MM.1S (cell line): ENCODE measurements at regions not wholly inside any gene's neighbourhood (a gene's known extent, or its start where the extent isn't known, plus 50 kb on each side); places are given as distances from the start of the nearest gene placed in this dataset.

ENCODE experiments used
- DNase-seq: peaks from one replicate; pipeline ENCODE4 v3.0.0-alpha.2; 2015
- H2AFZ ChIP-seq: fragments of 300-600 bp; sonication (generic); 2 replicates; pipeline ENCODE4 v1.6.0; 2016; ENCODE audit warnings: antibody characterized with exemption, low read length
- H3F3A ChIP-seq: fragments of 300-600 bp; sonication (generic); 2 replicates; pipeline ENCODE4 v1.6.1; 2016; ENCODE audit warnings: mild to moderate bottlenecking, antibody characterized with exemption, low read length, moderate library complexity, mixed read lengths; ENCODE audit not compliant: insufficient read depth
- H3K27ac ChIP-seq: fragments of 300-600 bp; sonication (generic); 2 replicates; pipeline ENCODE4 v1.5.1; 2016; ENCODE audit warnings: mild to moderate bottlenecking, low read length
- H3K27me3 ChIP-seq: fragments of 300-600 bp; sonication (generic); replicated peaks from 2 replicates; pipeline ENCODE4 v1.6.0; 2016; ENCODE audit warnings: low read length; ENCODE audit not compliant: insufficient read depth
- H3K36me3 ChIP-seq: fragments of 300-600 bp; sonication (generic); replicated peaks from 2 replicates; pipeline ENCODE4 v1.6.1; 2016; ENCODE audit warnings: mild to moderate bottlenecking, low read length, mixed read lengths; ENCODE audit not compliant: insufficient read depth
- H3K4me1 ChIP-seq: fragments of 300-600 bp; sonication (generic); 2 replicates; pipeline ENCODE4 v1.6.1; 2016; ENCODE audit warnings: low read length, mixed read lengths
- H3K4me2 ChIP-seq: fragments of 300-600 bp; sonication (generic); 2 replicates; pipeline ENCODE4 v1.6.0; 2016; ENCODE audit warnings: low read depth, low read length
- H3K4me3 ChIP-seq: fragments of 300-600 bp; sonication (generic); 2 replicates; pipeline ENCODE4 v1.5.1; 2016; ENCODE audit warnings: low read length, mixed read lengths
- H3K79me2 ChIP-seq: fragments of 300-600 bp; sonication (generic); 2 replicates; pipeline ENCODE4 v1.6.1; 2016; ENCODE audit warnings: mixed run types, low read length, mixed read lengths
- H3K9ac ChIP-seq: fragments of 300-600 bp; sonication (generic); 2 replicates; pipeline ENCODE4 v1.6.1; 2016; ENCODE audit warnings: low read length, mixed read lengths
- H3K9me2 ChIP-seq: fragments of 300-600 bp; sonication (generic); replicated peaks from 2 replicates; pipeline ENCODE4 v1.6.1; 2016; ENCODE audit warnings: mild to moderate bottlenecking, low read length, mixed read lengths; ENCODE audit not compliant: insufficient read depth
- H3K9me3 ChIP-seq: fragments of 300-600 bp; sonication (generic); replicated peaks from 2 replicates; pipeline ENCODE4 v1.6.1; 2016; ENCODE audit warnings: mild to moderate bottlenecking, low read length, mixed read lengths; ENCODE audit not compliant: insufficient read depth
- H4K20me1 ChIP-seq: fragments of 300-600 bp; sonication (generic); 2 replicates; pipeline ENCODE4 v1.6.1; 2016; ENCODE audit warnings: mild to moderate bottlenecking, low read length, moderate library complexity, mixed read lengths; ENCODE audit not compliant: insufficient read depth
- EZH2 ChIP-seq: fragments of 300-600 bp; sonication (generic); optimal IDR thresholded peaks from 2 replicates; pipeline ENCODE3; 2017; ENCODE audit warnings: low read depth, mild to moderate bottlenecking, antibody characterized with exemption, low read length, mixed read lengths
- EZH2phosphoT487 ChIP-seq: fragments of 300-600 bp; sonication (generic); IDR thresholded peaks from 2 replicates; pipeline ENCODE4 v1.6.1; 2018; ENCODE audit warnings: antibody characterized with exemption, low read length
- TF ChIP-seq, protein P1 (sequence below): fragments of 300-600 bp; sonication (generic); IDR thresholded peaks from 2 replicates; pipeline ENCODE4 v1.5.1; 2016; ENCODE audit warnings: antibody characterized with exemption, low read length, mixed read lengths

DNA sequence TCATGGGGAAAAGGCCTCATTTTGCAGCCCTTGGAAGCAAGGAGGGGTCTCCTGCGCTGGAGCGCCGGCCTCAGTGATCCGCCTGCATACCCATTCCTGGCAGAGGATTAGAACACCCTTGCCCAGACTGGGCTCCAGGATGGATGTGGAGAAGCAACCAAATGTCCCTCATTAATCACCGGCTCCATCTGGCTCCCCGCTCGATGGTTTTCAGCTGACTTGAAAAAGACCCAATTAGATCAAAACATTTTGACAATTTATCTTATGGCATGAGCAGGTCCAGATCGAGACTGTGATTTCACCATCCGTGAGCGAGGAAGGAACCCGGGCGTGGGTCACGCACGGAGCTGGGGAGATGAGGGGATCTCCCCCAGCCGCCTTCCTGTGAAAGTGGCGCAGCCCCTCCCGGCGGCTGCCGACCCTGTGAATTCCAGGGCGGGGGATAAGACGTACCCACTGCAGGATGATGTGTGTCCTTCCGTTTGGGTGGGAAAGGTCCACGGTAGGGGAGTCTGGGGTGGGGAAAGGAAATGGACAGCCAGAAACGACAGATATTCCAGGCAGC, 141.6 kb downstream of the EMX2 start:
- TF ChIP-seq, protein P1, sequence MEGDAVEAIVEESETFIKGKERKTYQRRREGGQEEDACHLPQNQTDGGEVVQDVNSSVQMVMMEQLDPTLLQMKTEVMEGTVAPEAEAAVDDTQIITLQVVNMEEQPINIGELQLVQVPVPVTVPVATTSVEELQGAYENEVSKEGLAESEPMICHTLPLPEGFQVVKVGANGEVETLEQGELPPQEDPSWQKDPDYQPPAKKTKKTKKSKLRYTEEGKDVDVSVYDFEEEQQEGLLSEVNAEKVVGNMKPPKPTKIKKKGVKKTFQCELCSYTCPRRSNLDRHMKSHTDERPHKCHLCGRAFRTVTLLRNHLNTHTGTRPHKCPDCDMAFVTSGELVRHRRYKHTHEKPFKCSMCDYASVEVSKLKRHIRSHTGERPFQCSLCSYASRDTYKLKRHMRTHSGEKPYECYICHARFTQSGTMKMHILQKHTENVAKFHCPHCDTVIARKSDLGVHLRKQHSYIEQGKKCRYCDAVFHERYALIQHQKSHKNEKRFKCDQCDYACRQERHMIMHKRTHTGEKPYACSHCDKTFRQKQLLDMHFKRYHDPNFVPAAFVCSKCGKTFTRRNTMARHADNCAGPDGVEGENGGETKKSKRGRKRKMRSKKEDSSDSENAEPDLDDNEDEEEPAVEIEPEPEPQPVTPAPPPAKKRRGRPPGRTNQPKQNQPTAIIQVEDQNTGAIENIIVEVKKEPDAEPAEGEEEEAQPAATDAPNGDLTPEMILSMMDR, result no peak
- TF ChIP-seq EZH2phosphoT487, result no peak
- no peak for TF ChIP-seq EZH2
- Histone ChIP-seq H3K9me3 (no peaks in the 10 kb centered on the region), H3K9ac (no peak overlapping the region), H3K27ac (no peak overlapping the region), H3F3A (no peaks in the 10 kb centered on the region), H3K36me3 (no peaks in the 10 kb centered on the region), H3K4me2 (no peak overlapping the region), H3K79me2 (no peaks in the 10 kb centered on the region), H3K4me1 (no peaks in the 10 kb centered on the region), H3K4me3 (no peak overlapping the region), H3K9me2 (no peaks in the 10 kb centered on the region), H2AFZ (no peak overlapping the region), H4K20me1 (no peaks in the 10 kb centered on the region), H3K27me3 (no peaks in the 10 kb centered on the region)
- no peak for DNase-seq

DNA sequence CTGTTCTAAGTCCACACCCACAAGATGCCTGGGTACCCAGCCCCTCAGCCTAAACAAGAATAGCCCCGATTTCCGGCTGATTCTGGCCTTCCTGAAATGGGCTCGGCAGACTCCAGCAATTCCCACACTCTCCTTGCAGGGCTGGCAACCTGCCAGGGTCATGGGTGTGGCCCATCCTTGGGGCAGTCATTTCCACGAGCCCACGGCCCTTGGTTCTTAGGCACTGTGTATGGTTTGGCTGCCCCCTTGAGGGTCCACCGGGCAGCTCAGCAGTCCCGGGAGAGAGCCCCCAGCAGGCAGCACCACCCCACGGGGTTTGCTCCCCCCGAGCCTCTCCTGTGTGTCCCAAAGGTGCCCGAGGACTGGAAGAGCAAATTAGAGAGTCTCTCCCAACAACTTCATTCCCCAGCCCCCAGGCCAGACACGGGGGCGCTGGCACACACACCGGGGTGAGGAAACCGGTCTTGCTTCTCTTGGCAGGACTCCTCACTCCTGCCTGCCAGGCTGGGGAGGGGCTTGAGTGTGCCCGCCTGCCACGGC, 142.2 kb downstream of the EMX2 start:
- Histone ChIP-seq H3K27ac (no peak overlapping the region), H3K9me2 (no peaks in the 10 kb centered on the region), H3K4me3 (no peak overlapping the region), H4K20me1 (no peaks in the 10 kb centered on the region), H3F3A (no peaks in the 10 kb centered on the region), H3K27me3 (no peaks in the 10 kb centered on the region), H2AFZ (no peak overlapping the region), H3K9ac (no peak overlapping the region), H3K9me3 (no peaks in the 10 kb centered on the region), H3K4me1 (no peaks in the 10 kb centered on the region), H3K4me2 (no peak overlapping the region), H3K36me3 (no peaks in the 10 kb centered on the region), H3K79me2 (no peaks in the 10 kb centered on the region)
- no peak for TF ChIP-seq EZH2phosphoT487
- TF ChIP-seq, protein P1, result no peak
- no peak for TF ChIP-seq EZH2
- no peak for DNase-seq

DNA sequence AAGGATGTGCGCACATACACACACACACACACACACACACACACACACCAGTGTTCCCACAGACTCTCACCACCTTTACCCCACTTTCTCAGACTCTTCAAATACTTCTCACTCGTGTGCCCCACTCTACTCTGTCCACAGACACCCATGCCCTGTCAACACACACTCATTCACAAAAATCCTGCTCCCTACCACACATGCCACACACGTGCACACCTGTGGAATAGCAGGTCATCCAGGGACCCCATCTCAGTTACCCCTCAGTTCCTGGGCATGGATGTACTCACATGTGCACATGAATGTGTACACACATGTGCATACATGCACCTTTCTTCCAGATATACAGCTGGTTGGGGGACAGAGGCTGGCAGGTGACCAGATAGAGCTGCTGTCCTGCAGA, 142.9 kb downstream of the EMX2 start:
- no peak for DNase-seq
- Histone ChIP-seq H3K9ac (no peak overlapping the region), H2AFZ (no peak overlapping the region), H3K9me2 (no peaks in the 10 kb centered on the region), H3K36me3 (no peaks in the 10 kb centered on the region), H3K4me2 (no peak overlapping the region), H3K27ac (no peak overlapping the region), H3K27me3 (no peaks in the 10 kb centered on the region), H3K4me1 (no peaks in the 10 kb centered on the region), H3K9me3 (no peaks in the 10 kb centered on the region), H4K20me1 (no peaks in the 10 kb centered on the region), H3F3A (no peaks in the 10 kb centered on the region), H3K4me3 (no peak overlapping the region), H3K79me2 (no peaks in the 10 kb centered on the region)
- TF ChIP-seq EZH2 (no peak), EZH2phosphoT487 (no peak)
- TF ChIP-seq, protein P1, result no peak
